RWPE2 (cell line): ENCODE measurements at regions not wholly inside any gene's neighbourhood (a gene's known extent, or its start where the extent isn't known, plus 50 kb on each side); places are given as distances from the start of the nearest gene placed in this dataset.
A peak's percentile ranks its signal among the peaks of the same experiment; 100 is the strongest.

ENCODE experiments used
- ATAC-seq: fragments of 200-7000 bp; cut with Tn5 transposase; 3 replicates; pipeline ENCODE4 v1.9.1; 2021; ENCODE audit warnings: low read depth
- DNase-seq: peaks from one replicate; pipeline ENCODE4 v3.0.0-alpha.2; 2020; ENCODE audit warnings: low spot score
- H3K27ac ChIP-seq: fragments of 450-650 bp; 2 replicates; pipeline ENCODE4 v1.5.1; 2017; ENCODE audit warnings: mild to moderate bottlenecking; ENCODE audit not compliant: poor library complexity, severe bottlenecking
- H3K27me3 ChIP-seq: fragments of 250-450 bp; sonication (Bioruptor Pico); 2 replicates; pipeline ENCODE4 v1.5.1; 2021; ENCODE audit warnings: mild to moderate bottlenecking, moderate library complexity; ENCODE audit not compliant: insufficient read depth, poor library complexity, severe bottlenecking
- H3K36me3 ChIP-seq: fragments of 250-450 bp; sonication (Bioruptor Pico); 2 replicates; pipeline ENCODE4 v1.5.1; 2020; ENCODE audit warnings: low read depth, mild to moderate bottlenecking, moderate library complexity
- H3K4me1 ChIP-seq: fragments of 250-450 bp; sonication (Bioruptor Pico); 2 replicates; pipeline ENCODE4 v1.5.1; 2021; ENCODE audit warnings: mild to moderate bottlenecking, moderate library complexity; ENCODE audit not compliant: insufficient read depth, poor library complexity, severe bottlenecking
- H3K4me3 ChIP-seq: fragments of 250-450 bp; sonication (Bioruptor Pico); 2 replicates; pipeline ENCODE4 v1.5.1; 2021; ENCODE audit warnings: mild to moderate bottlenecking, moderate library complexity; ENCODE audit not compliant: severe bottlenecking
- H3K9me3 ChIP-seq: fragments of 250-450 bp; sonication (Bioruptor Pico); 2 replicates; pipeline ENCODE4 v1.5.1; 2021; ENCODE audit warnings: mild to moderate bottlenecking, moderate library complexity; ENCODE audit not compliant: severe bottlenecking
- TF ChIP-seq, protein P1 (sequence below): fragments of 450-650 bp; IDR thresholded peaks from one replicate; pipeline ENCODE4 v1.5.1; 2017; ENCODE audit warnings: mild to moderate bottlenecking, moderate library complexity; ENCODE audit not compliant: poor library complexity, severe bottlenecking

DNA sequence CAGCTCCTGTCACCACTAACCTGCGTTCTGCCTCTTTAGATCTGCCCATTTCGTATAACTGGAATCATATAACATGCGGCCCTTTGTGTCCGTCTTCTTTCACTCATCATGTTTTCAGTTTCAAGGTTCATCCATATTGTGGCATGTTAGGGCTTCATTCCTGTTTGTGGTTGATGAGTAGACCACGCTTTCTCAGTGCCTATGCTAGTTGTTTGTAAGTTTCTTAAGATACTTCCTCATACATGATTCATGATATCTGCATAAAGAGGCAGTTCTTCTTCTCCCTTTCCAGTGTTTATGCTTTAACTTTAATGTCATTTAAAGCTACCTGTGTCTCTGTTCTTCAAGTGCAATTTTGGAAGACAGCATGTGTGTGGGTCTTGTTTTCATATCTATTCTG lies 79.5 kb upstream of the FAM20C start:
- no peaks in the 10 kb centered on the region for H3K36me3 ChIP-seq
- TF ChIP-seq, protein P1, sequence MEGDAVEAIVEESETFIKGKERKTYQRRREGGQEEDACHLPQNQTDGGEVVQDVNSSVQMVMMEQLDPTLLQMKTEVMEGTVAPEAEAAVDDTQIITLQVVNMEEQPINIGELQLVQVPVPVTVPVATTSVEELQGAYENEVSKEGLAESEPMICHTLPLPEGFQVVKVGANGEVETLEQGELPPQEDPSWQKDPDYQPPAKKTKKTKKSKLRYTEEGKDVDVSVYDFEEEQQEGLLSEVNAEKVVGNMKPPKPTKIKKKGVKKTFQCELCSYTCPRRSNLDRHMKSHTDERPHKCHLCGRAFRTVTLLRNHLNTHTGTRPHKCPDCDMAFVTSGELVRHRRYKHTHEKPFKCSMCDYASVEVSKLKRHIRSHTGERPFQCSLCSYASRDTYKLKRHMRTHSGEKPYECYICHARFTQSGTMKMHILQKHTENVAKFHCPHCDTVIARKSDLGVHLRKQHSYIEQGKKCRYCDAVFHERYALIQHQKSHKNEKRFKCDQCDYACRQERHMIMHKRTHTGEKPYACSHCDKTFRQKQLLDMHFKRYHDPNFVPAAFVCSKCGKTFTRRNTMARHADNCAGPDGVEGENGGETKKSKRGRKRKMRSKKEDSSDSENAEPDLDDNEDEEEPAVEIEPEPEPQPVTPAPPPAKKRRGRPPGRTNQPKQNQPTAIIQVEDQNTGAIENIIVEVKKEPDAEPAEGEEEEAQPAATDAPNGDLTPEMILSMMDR, result no peak
- DNase-seq (no peak), ATAC-seq (no peak)
- H3K4me1 ChIP-seq, result no peaks in the 10 kb centered on the region
- H3K27me3 ChIP-seq, result no peaks in the 10 kb centered on the region
- no peaks in the 10 kb centered on the region for H3K9me3 ChIP-seq
- no peak overlapping the region for H3K27ac ChIP-seq
- H3K4me3 ChIP-seq, result no peak overlapping the region

DNA sequence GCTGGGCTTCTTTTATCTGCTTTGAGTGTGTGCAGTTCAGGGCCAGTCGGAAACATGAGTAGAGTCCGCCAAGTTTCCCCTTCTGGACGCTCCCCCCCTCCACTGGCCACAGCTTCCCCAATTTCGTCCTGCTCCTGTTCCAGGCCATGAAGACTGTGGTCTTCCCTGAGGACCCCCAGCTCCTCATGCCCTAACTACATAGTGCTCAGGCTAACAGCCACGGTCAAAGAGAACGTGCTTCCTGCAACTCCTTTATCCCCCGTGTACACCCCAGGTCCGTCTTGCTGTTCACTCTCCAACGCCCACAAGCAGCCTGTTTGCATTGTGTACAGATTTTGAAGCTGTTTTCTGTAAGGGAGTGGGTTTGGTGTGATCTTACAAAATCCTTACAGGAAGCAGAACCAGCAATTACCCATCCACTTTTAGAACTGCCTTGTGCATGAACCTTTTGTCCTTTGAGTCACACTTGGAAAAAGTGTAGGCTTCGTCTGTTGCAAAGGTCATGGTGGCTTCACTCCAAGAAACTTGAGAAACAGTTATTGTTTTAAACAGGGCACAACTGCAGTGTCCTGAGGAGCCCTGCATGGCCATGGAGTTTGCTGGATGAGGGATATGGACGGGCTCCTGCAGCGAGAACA lies 77.0 kb upstream of the FAM20C start:
- H3K4me1 ChIP-seq, result no peaks in the 10 kb centered on the region
- H3K4me3 ChIP-seq, result no peak overlapping the region
- TF ChIP-seq, protein P1, result no peak
- H3K9me3 ChIP-seq, result no peaks in the 10 kb centered on the region
- ATAC-seq (peak; percentile 36; the same call in 1 of the 3 replicates), DNase-seq (no peak)
- no peaks in the 10 kb centered on the region for H3K36me3 ChIP-seq
- H3K27me3 ChIP-seq, result no peaks in the 10 kb centered on the region
- no peak overlapping the region for H3K27ac ChIP-seq

DNA sequence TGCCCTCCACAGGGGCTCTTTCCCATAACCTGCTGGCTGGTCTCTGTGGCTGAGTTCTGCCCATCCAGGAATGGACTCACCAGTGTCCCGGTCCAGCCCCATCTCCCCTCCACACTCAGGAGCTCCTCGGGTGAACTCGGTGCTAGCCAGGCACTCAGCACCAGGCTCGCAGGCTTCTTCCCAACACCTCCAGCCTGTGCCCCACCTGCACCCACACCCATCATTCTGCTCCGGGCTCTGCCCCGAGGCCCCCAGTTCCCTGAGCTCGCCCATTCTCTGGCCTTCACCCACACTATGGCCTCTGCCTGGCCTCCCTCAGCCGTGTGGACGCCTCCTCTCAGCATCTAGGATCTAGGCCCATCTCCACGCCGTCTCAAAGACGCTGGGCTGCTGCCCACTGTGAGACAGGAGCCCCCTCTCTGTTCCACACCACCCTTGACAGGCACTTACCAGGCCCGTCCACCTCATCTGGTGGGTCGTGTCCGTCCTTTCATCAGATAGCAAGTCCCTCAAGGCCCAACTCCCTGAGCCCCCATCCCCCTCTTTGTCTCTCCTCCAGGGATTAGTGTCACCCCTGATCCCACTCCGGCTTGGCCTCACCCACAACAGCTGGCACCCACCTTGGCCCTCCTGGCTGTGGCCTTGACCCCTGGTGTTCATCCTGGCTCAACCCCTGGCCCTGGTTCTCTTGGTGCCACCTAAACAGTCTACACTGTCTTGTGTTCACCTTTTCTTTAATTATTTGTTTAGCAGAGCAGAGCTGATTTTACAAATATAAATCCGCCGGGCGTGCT lies 76.0 kb upstream of the FAM20C start:
- Histone ChIP-seq H3K27ac (no peak overlapping the region), H3K4me1 (no peaks in the 10 kb centered on the region), H3K9me3 (no peaks in the 10 kb centered on the region), H3K4me3 (no peak overlapping the region), H3K36me3 (no peaks in the 10 kb centered on the region), H3K27me3 (no peaks in the 10 kb centered on the region)
- no peak for DNase-seq
- ATAC-seq, result no peak
- TF ChIP-seq, protein P1, result no peak

DNA sequence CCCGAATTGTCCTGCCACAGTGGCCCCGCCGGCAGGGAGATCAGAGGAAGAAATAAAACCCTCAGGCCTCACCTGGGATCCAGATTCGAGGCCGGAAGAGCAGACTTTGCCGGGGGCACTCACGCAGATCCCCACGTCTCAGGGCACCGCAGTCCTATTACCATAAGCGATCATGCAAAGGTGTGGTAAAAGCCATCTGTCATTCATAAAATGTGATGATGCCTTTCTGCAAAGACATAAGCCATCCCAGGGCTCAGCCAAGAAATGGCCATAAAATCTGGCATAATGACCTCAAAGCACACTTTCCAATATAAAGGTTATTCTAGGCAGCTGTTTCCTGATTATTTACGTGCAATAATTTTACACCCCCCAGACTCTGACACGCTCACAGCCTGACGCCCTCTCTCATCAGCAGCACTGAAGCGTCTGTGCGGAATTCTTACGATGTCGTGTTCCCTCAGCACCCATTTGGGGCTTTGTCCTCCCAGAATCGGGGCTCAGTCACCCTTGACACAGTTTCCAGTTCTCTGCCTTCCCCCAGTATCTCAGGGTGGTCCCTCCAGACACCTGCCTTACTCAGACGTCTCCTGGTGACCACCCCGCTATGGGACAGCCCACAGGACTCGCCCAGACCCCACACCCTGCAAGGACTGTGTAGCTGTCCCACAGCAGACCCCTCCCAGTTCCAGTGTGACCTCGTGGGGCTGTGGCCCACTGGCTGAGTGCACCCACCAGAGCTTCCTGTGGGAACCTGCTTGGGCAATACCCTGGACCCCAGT lies 74.3 kb upstream of the FAM20C start:
- TF ChIP-seq, protein P1, result no peak
- Histone ChIP-seq H3K27ac (no peak overlapping the region), H3K9me3 (no peaks in the 10 kb centered on the region), H3K4me1 (no peaks in the 10 kb centered on the region), H3K4me3 (no peak overlapping the region), H3K27me3 (no peaks in the 10 kb centered on the region), H3K36me3 (no peaks in the 10 kb centered on the region)
- ATAC-seq (no peak), DNase-seq (no peak)
